ENCODE measurements at regions not wholly inside any gene's neighbourhood (a gene's known extent, or its start where the extent isn't known, plus 50 kb on each side); places are given as distances from the start of the nearest gene placed in this dataset.

DNA sequence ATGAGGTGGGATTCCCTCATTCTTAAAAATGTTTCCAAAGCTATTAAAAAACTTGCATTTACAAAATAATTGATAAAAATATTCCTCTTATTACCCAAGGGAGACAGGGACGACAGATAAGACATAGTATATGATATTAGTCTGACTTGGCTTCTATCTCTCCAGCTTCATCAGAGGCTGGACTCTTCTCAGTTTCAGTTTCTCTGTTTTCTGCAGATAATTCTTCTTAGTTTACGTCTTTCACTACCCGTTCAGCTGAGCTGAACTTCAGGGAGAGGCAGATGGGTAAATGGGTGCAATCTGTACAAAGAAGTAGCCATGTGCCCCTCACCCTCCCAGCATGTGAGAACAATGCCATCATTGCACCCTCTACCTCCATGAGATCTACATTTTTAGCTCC lies 214.0 kb upstream of the SLIT2 start:
- Mint-ChIP-seq H3K9me3 (ENCODE audit: unreplicated experiment) (no peaks in the 10 kb centered on the region), H3K4me1 (ENCODE audit: unreplicated experiment) (peaks cover 9% of the 10 kb centered on the region), H3K27ac (ENCODE audit: unreplicated experiment) (no peak overlapping the region), H3K4me3 (ENCODE audit: unreplicated experiment) (no peak overlapping the region), H3K27me3 (ENCODE audit: unreplicated experiment) (no peaks in the 10 kb centered on the region), H3K36me3 (ENCODE audit: low read depth, unreplicated experiment) (no peaks in the 10 kb centered on the region)
- TF ChIP-seq, protein P1, sequence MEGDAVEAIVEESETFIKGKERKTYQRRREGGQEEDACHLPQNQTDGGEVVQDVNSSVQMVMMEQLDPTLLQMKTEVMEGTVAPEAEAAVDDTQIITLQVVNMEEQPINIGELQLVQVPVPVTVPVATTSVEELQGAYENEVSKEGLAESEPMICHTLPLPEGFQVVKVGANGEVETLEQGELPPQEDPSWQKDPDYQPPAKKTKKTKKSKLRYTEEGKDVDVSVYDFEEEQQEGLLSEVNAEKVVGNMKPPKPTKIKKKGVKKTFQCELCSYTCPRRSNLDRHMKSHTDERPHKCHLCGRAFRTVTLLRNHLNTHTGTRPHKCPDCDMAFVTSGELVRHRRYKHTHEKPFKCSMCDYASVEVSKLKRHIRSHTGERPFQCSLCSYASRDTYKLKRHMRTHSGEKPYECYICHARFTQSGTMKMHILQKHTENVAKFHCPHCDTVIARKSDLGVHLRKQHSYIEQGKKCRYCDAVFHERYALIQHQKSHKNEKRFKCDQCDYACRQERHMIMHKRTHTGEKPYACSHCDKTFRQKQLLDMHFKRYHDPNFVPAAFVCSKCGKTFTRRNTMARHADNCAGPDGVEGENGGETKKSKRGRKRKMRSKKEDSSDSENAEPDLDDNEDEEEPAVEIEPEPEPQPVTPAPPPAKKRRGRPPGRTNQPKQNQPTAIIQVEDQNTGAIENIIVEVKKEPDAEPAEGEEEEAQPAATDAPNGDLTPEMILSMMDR (IDR thresholded peaks at IDR 0.05; ENCODE audit: unreplicated experiment), result no peak
- DNase-seq (ENCODE audit: low spot score), result no peak

- H3K36me3 Mint-ChIP-seq (ENCODE audit: low read depth, unreplicated experiment), result no peaks in the 10 kb centered on the region
- H3K4me1 Mint-ChIP-seq (ENCODE audit: unreplicated experiment), result no peaks in the 10 kb centered on the region
- no peaks in the 10 kb centered on the region for H3K9me3 Mint-ChIP-seq (ENCODE audit: unreplicated experiment)
- TF ChIP-seq, protein P1 (IDR thresholded peaks at IDR 0.05; ENCODE audit: unreplicated experiment), result no peak
- no peak overlapping the region for H3K4me3 Mint-ChIP-seq (ENCODE audit: unreplicated experiment)
- H3K27ac Mint-ChIP-seq (ENCODE audit: unreplicated experiment), result no peak overlapping the region
- DNase-seq (ENCODE audit: low spot score), result no peak
- H3K27me3 Mint-ChIP-seq (ENCODE audit: unreplicated experiment), result no peaks in the 10 kb centered on the region
Measured at GRCh38 chr4:20030108-20030507, 221.6 kb upstream of the SLIT2 start.

- DNase-seq (ENCODE audit: low spot score), result no peak
- H3K4me3 Mint-ChIP-seq (ENCODE audit: unreplicated experiment), result no peak overlapping the region
- H3K4me1 Mint-ChIP-seq (ENCODE audit: unreplicated experiment), result no peaks in the 10 kb centered on the region
- H3K36me3 Mint-ChIP-seq (ENCODE audit: low read depth, unreplicated experiment), result peaks cover 3% of the 10 kb centered on the region
- no peaks in the 10 kb centered on the region for H3K9me3 Mint-ChIP-seq (ENCODE audit: unreplicated experiment)
- H3K27me3 Mint-ChIP-seq (ENCODE audit: unreplicated experiment), result no peaks in the 10 kb centered on the region
- H3K27ac Mint-ChIP-seq (ENCODE audit: unreplicated experiment), result no peak overlapping the region
- TF ChIP-seq, protein P1 (IDR thresholded peaks at IDR 0.05; ENCODE audit: unreplicated experiment), result no peak
Measured at GRCh38 chr4:20028645-20029044, 223.1 kb upstream of the SLIT2 start.

DNA sequence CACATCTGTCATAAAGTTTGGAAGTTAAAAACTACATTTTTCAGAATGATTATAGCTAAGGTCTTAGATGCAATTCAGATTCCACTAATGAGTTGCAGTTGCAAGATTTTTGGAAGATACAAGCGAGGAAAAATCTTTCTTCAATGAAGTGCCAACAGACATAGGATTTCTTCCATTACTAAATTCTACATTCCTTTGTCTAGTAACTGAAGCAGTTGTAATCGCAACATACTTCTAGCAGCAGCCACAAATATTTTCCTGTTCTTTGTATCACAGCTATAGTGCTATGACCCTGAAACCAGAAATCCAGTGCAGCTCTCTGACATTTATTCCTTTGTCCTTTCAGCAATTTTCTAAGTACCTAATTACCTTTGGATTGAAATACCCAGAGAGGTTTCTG lies 225.2 kb upstream of the SLIT2 start:
- Mint-ChIP-seq H3K27ac (ENCODE audit: unreplicated experiment) (no peak overlapping the region), H3K36me3 (ENCODE audit: low read depth, unreplicated experiment) (peaks cover 3% of the 10 kb centered on the region), H3K9me3 (ENCODE audit: unreplicated experiment) (no peaks in the 10 kb centered on the region), H3K27me3 (ENCODE audit: unreplicated experiment) (no peaks in the 10 kb centered on the region), H3K4me1 (ENCODE audit: unreplicated experiment) (no peaks in the 10 kb centered on the region), H3K4me3 (ENCODE audit: unreplicated experiment) (no peak overlapping the region)
- no peak for DNase-seq (ENCODE audit: low spot score)
- TF ChIP-seq, protein P1 (IDR thresholded peaks at IDR 0.05; ENCODE audit: unreplicated experiment), result no peak

DNA sequence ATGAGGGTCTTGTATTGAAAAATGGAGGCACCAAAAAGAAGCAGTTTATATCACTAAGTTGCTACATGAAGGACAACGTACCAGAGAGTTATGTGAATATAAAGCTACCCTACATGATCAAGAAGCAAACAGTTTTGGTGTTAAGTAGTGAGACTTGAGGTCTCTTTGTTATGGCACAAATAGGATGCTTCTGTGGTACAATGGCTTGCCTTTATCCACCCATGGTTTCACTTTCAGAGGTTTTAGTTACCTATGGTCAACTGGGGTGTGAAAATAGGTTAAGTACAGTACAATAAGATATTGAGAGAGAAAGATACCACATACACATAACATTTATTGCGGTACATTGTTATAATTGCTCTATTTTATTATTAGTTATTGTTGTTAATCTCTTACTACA lies 229.2 kb upstream of the SLIT2 start:
- Mint-ChIP-seq H3K4me1 (ENCODE audit: unreplicated experiment) (no peaks in the 10 kb centered on the region), H3K36me3 (ENCODE audit: low read depth, unreplicated experiment) (peaks cover 3% of the 10 kb centered on the region), H3K27ac (ENCODE audit: unreplicated experiment) (no peak overlapping the region), H3K27me3 (ENCODE audit: unreplicated experiment) (peaks cover 4% of the 10 kb centered on the region), H3K9me3 (ENCODE audit: unreplicated experiment) (no peaks in the 10 kb centered on the region), H3K4me3 (ENCODE audit: unreplicated experiment) (no peak overlapping the region)
- TF ChIP-seq, protein P1 (IDR thresholded peaks at IDR 0.05; ENCODE audit: unreplicated experiment), result no peak
- DNase-seq (ENCODE audit: low spot score), result no peak

All from endothelial cell (in vitro differentiated cells).